ENCODE measurements at regions not wholly inside any gene's neighbourhood (a gene's known extent, or its start where the extent isn't known, plus 50 kb on each side); places are given as distances from the start of the nearest gene placed in this dataset.

GRCh38 chr12:107390414-107390813 lies 295.2 kb upstream of the PWP1 start:
- TF ChIP-seq CTCF (IDR thresholded peaks at IDR 0.05) (no peak), POLR2A (IDR thresholded peaks at IDR 0.05) (no peak)

Measured in Peyer's patch (tissue), 4 donors.